ENCODE measurements at regions not wholly inside any gene's neighbourhood (a gene's known extent, or its start where the extent isn't known, plus 50 kb on each side); places are given as distances from the start of the nearest gene placed in this dataset.
A peak's percentile ranks its signal among the peaks of the same experiment; 100 is the strongest.

DNA sequence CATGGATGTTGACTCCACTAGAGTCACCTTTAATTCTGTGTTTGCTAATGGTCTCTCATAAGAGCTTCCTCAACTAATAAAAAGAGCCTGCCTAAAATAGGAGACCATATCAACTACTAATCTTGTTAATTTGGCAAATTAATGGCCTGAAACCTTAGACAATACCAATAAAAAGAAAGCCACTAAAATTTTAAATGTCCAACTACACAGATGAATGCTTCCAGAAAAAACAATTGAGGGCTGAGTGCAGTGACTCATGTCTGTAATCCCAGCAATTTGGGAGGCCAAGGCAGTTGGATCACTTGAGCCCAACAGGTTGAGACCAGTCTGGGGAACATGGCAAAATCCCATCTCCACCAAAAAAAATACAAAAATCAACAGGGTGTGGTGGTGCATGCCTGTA lies 230.9 kb downstream of the NSUN3 start:
- TF ChIP-seq, protein P1, sequence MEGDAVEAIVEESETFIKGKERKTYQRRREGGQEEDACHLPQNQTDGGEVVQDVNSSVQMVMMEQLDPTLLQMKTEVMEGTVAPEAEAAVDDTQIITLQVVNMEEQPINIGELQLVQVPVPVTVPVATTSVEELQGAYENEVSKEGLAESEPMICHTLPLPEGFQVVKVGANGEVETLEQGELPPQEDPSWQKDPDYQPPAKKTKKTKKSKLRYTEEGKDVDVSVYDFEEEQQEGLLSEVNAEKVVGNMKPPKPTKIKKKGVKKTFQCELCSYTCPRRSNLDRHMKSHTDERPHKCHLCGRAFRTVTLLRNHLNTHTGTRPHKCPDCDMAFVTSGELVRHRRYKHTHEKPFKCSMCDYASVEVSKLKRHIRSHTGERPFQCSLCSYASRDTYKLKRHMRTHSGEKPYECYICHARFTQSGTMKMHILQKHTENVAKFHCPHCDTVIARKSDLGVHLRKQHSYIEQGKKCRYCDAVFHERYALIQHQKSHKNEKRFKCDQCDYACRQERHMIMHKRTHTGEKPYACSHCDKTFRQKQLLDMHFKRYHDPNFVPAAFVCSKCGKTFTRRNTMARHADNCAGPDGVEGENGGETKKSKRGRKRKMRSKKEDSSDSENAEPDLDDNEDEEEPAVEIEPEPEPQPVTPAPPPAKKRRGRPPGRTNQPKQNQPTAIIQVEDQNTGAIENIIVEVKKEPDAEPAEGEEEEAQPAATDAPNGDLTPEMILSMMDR (conservative IDR thresholded peaks at IDR 0.05), result no peak
- H3K27ac ChIP-seq, result peak overlapping the region; percentile 34; the same call in 1 of the 2 replicates

GRCh38 chr3:94294806-94295205 lies 231.9 kb downstream of the NSUN3 start:
- peak overlapping the region; percentile 34 for H3K27ac ChIP-seq
- TF ChIP-seq, protein P1 (conservative IDR thresholded peaks at IDR 0.05), result no peak

- TF ChIP-seq, protein P1 (conservative IDR thresholded peaks at IDR 0.05), result no peak
- no peak overlapping the region for H3K27ac ChIP-seq
Measured at GRCh38 chr3:94299716-94300115, 236.9 kb downstream of the NSUN3 start.

DNA sequence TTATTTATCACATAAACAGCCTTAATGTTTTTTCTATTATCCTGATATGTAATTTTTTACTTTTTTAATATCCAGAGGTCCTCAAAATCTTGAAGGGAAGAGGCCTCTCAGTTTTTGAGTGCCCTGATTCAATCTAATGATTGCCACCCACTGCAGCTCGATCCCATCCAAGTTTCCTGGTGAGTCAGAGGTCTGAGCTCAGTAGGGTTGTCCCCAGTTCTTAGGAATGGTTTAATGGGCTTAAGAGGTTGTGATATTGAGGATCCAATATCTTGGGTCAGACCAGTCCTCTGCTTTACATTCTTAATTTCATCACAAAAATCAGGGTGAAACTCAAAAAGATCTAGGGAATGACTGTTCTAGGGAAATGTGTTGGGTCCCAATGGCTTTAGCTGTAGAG lies 238.5 kb downstream of the NSUN3 start:
- TF ChIP-seq, protein P1 (conservative IDR thresholded peaks at IDR 0.05), result no peak
- no peak overlapping the region for H3K27ac ChIP-seq

DNA sequence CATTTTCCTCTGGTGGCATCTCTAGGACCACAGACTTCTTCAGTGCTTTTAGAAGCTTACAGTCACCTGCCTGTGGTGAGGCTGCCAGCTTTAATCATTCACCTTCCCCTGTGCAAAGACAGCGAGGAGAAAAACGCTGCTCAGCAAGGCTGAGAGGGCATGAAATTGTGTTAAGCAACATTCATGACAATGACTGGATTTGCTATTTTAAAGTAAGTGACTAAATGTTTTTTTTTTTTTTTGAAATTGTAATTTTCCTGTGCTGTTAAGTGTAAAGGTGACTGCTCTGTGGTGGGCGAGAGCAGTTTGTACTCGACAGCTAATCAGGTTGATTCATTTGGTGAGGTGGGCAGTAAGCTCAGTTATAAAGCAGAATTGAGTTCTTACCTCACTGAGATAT lies 240.4 kb downstream of the NSUN3 start:
- H3K27ac ChIP-seq, result no peak overlapping the region
- TF ChIP-seq, protein P1 (conservative IDR thresholded peaks at IDR 0.05), result no peak

DNA sequence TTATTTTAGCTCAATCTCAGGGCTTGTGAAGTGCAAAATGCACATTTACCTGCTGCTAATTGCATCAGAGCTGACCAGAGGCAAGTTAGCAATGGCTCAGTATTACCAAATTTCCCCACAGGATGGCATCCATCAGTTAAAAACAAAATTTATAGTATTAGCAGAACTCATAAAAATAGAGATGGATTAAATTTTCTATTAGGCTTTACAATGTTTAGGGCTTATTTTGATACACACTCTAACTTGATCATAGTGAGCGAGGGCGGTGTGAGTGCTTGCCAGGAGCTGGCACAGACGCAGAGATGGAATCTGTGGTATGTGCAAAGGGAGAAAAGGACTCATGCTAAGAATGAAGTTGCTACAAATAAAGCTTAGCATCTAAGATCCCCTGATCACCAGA lies 241.0 kb downstream of the NSUN3 start:
- TF ChIP-seq, protein P1 (conservative IDR thresholded peaks at IDR 0.05), result peak; percentile 66

DNA sequence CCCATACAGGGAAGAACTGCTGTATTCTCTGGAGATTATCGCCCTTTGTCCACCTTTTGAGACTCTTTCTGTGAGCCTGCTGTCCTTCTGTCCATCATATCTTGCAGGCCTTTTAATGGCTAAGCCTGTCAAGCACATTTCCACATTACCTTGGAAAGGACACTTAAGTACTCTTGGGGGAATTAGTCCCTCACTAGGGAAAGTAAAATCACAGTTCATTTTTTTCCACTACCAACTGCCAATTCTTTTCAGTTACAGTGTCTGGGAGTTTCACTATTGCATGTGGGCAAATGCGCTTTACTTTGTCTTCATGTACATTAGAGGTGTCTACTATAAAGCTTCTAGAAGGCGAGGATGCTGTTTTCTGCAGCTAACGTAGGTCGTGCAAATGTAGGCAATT lies 242.1 kb downstream of the NSUN3 start:
- TF ChIP-seq, protein P1 (conservative IDR thresholded peaks at IDR 0.05), result no peak
- H3K27ac ChIP-seq, result no peak overlapping the region

More for the DNA sequence above, 241.0 kb downstream of the NSUN3 start:
- H3K27ac ChIP-seq, result no peak overlapping the region
